GM12891 (cell line): ENCODE measurements at regions not wholly inside any gene's neighbourhood (a gene's known extent, or its start where the extent isn't known, plus 50 kb on each side); places are given as distances from the start of the nearest gene placed in this dataset.

Experiments
- DNase-seq: peaks from one replicate; pipeline ENCODE4 v3.0.0; 2011; ENCODE audit warnings: low spot score; ENCODE audit not compliant: insufficient read length
- FAIRE-seq: peaks from 2 replicates; lab custom pipeline; 2011; peaks lifted over from hg19 to GRCh38; lab: Jason Lieb, UNC
- PAX5 ChIP-seq: IDR thresholded peaks from 2 replicates; pipeline ENCODE4 v1.6.1; 2011; ENCODE audit warnings: low read length, moderate library complexity, mild to moderate bottlenecking; ENCODE audit not compliant: insufficient read depth, severe bottlenecking
- POLR2A ChIP-seq: IDR thresholded peaks from 2 replicates; pipeline ENCODE4 v1.6.1; 2011; ENCODE audit warnings: low read depth, low read length, control low read depth
- POLR2AphosphoS5 ChIP-seq: IDR thresholded peaks from 2 replicates; pipeline ENCODE4 v1.6.1; 2011; ENCODE audit warnings: low read depth, low read length, control low read depth
- POU2F2 ChIP-seq: IDR thresholded peaks from 2 replicates; pipeline ENCODE4 v1.6.1; 2011; ENCODE audit warnings: low read depth, mild to moderate bottlenecking, control low read depth, low read length, moderate library complexity
- SPI1 ChIP-seq: IDR thresholded peaks from 2 replicates; pipeline ENCODE4 v1.6.1; 2011; ENCODE audit warnings: low read depth, low read length, control low read depth
- TAF1 ChIP-seq: IDR thresholded peaks from 2 replicates; pipeline ENCODE4 v1.6.1; 2011; ENCODE audit warnings: low read depth, low read length, control low read depth

DNA sequence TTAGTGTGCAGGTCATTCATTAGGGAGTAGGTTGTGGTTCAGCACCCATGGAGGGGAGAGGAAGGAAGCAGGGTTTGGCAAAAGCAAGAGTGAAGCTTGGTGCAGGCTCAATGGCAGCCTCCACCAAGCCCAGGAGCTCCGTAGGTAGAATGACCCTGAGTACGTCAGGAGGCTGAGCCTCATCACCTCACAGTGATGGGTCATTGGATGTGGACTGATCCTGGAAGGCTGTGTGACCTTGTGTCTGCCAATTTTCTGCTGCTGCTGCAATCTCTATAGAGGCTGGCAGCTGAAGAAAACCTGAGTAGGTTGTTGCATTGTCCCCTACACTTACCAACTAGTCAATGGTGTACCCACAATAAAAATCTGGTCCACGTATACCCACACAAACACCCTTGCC is 173.1 kb downstream of the ASCL1 start:
- DNase-seq (no peak), FAIRE-seq (no peak)
- TF ChIP-seq PAX5 (no peak), POLR2AphosphoS5 (no peak), TAF1 (no peak), POLR2A (no peak), SPI1 (no peak), POU2F2 (no peak)

DNA sequence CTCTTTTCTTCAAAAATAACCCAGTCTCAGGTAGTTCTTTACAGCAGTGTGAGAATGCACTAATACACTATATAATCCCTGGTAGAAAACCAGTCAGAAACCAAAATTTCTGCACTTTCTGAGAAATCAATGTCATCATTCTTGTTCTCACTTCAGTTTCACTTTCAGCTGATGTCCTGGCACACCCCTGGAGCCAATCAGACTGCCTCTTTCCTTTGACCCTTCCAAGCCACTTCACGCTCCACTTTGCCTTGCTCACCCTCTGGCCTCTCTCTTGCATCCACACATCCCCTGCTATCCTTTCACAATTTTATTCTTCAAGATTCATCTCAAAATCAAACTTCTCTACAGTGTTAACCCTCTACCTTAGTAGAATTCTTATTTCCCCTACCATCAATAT is 181.1 kb downstream of the ASCL1 start:
- FAIRE-seq: no peak
- DNase-seq: no peak
- TF ChIP-seq POLR2AphosphoS5: no peak
- TF ChIP-seq POU2F2: no peak
- no peak for TF ChIP-seq SPI1
- TF ChIP-seq POLR2A: no peak
- no peak for TF ChIP-seq TAF1
- TF ChIP-seq PAX5: no peak

DNA sequence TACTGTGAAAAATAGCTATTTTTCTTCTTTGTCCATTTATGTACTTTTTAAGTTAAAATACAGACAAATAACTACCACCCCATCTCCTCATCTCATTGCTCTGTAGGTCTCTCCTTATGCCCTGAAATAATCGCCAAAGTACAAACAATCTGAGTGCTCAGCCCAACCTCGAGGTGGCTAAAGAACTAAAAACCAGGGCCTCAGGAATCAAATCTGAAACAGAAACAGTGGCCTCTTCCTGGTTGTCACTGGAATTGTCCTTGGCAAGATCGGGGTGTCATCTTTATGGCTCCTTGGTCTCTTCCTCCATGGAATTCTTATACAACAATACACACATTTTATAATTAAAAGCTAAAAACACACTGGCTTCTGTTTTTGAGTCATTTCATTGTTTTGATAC is 182.4 kb downstream of the ASCL1 start:
- DNase-seq (no peak), FAIRE-seq (no peak)
- TF ChIP-seq POLR2A: no peak
- TF ChIP-seq TAF1: no peak
- TF ChIP-seq SPI1: no peak
- no peak for TF ChIP-seq PAX5
- no peak for TF ChIP-seq POU2F2
- no peak for TF ChIP-seq POLR2AphosphoS5

- no peak for TF ChIP-seq PAX5
- TF ChIP-seq POU2F2: no peak
- no peak for TF ChIP-seq POLR2AphosphoS5
Measured at GRCh38 chr12:103140286-103140685, 182.8 kb downstream of the ASCL1 start.

GRCh38 chr12:103144278-103144677 is 186.8 kb downstream of the ASCL1 start:
- no peak for DNase-seq
- TF ChIP-seq PAX5 (no peak), POU2F2 (no peak), SPI1 (no peak), POLR2AphosphoS5 (no peak), TAF1 (no peak), POLR2A (no peak)
- no peak for FAIRE-seq

More at GRCh38 chr12:103140286-103140685, 182.8 kb downstream of the ASCL1 start:
- FAIRE-seq: no peak
- no peak for DNase-seq

GRCh38 chr12:103160622-103161021 is 203.1 kb downstream of the ASCL1 start:
- TF ChIP-seq SPI1 (no peak), TAF1 (no peak), POLR2AphosphoS5 (no peak), POLR2A (no peak), PAX5 (no peak), POU2F2 (no peak)
- FAIRE-seq (no peak), DNase-seq (no peak)

DNA sequence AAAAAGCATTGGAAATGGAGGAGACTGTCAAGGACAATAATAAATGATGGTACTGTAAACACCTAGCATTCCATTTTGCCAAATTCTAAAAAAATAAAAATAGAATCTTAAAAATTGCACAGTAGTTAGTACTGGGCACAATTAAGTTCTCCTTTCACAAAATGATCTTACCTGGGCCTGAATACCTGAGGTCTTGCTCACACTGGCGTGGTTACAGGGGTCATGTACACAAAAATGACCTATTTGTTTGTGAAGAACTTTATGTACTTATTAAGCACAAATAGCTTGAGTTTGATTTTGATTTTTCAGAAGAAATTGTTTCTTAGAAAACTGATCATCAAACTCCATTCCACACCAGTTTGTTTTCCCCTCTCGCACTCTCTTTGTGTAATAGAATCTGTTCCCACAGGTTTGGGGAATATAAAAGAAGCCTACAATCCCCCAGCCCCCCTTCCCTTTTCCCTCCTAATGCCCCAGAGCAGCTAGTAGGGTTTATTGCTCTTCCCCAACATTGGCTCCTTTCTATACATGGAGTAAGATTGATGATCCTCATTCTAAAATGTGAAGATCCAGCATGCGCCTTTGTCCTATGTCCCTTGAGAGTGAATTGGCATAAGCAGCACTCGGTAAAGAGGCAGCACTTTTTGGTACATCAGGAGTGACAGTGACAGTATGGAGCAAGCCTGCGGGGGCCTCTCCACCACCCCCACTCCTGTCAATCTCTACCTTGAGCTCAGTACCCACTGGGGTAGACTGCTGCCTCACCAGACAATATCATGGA is 204.3 kb downstream of the ASCL1 start:
- no peak for TF ChIP-seq TAF1
- no peak for TF ChIP-seq PAX5
- no peak for TF ChIP-seq POLR2AphosphoS5
- TF ChIP-seq SPI1: no peak
- TF ChIP-seq POU2F2: no peak
- no peak for TF ChIP-seq POLR2A
- no peak for FAIRE-seq
- no peak for DNase-seq

GRCh38 chr12:103166949-103167348 is 209.5 kb downstream of the ASCL1 start:
- FAIRE-seq (no peak), DNase-seq (no peak)
- TF ChIP-seq POLR2AphosphoS5 (no peak), POLR2A (no peak), PAX5 (no peak), TAF1 (no peak), SPI1 (no peak), POU2F2 (no peak)

GRCh38 chr12:103172447-103173112 is 215.1 kb downstream of the ASCL1 start:
- TF ChIP-seq PAX5 (no peak), POLR2A (no peak), TAF1 (no peak), POU2F2 (no peak), POLR2AphosphoS5 (no peak), SPI1 (no peak)
- FAIRE-seq (no peak), DNase-seq (no peak)

DNA sequence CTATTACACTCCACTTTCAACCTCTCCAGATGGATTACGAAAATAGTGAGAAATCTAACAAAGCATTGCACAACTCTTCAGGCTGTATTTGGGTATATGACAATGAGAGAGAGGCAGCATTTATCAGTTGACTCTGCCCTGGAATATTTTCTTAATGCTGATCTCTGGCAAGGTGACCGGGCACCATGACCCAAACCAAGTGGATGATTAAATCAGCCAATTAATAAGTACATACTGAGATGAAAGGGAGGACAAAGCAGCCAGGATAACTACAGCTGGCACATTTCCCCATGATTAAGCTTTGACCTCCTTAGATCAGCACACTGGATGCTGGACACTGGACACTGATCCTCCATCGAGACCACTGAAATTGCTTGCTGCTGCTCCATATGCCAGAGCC is 218.2 kb downstream of the ASCL1 start:
- DNase-seq (no peak), FAIRE-seq (no peak)
- TF ChIP-seq SPI1 (no peak), PAX5 (no peak), POLR2AphosphoS5 (no peak), TAF1 (no peak), POLR2A (no peak), POU2F2 (no peak)
